ENCODE measurements at regions not wholly inside any gene's neighbourhood (a gene's known extent, or its start where the extent isn't known, plus 50 kb on each side); places are given as distances from the start of the nearest gene placed in this dataset.

GRCh38 chrX:43551590-43551989 is 104.5 kb upstream of the MAOA start:
- Histone ChIP-seq H3K36me3 (ENCODE audit: insufficient read depth, low read length) (no peaks in the 10 kb centered on the region), H4K20me1 (ENCODE audit: insufficient read depth, low read depth, low read length) (no peaks in the 10 kb centered on the region), H2AFZ (ENCODE audit: low read length) (no peak overlapping the region), H3K79me2 (ENCODE audit: low read length) (no peaks in the 10 kb centered on the region), H3K9me3 (ENCODE audit: low read length) (no peaks in the 10 kb centered on the region), H3K4me2 (ENCODE audit: low read depth, low read length, poor library complexity, severe bottlenecking) (no peak overlapping the region), H3K9me2 (replicated peaks; ENCODE audit: insufficient read depth, low read length) (no peaks in the 10 kb centered on the region), H3K27ac (ENCODE audit: low read length) (no peak overlapping the region), H3K9ac (ENCODE audit: low read length) (no peak overlapping the region), H3K4me1 (ENCODE audit: low read length) (no peaks in the 10 kb centered on the region), H3K27me3 (ENCODE audit: low read length) (no peaks in the 10 kb centered on the region), H3K4me3 (ENCODE audit: low read length) (no peak overlapping the region)
- DNase-seq, result no peak

GRCh38 chrX:43552156-43552555 is 103.9 kb upstream of the MAOA start:
- DNase-seq, result no peak
- H3K9ac ChIP-seq (ENCODE audit: low read length), result no peak overlapping the region
- H3K9me2 ChIP-seq (replicated peaks; ENCODE audit: insufficient read depth, low read length), result no peaks in the 10 kb centered on the region
- H4K20me1 ChIP-seq (ENCODE audit: insufficient read depth, low read depth, low read length), result no peaks in the 10 kb centered on the region
- no peaks in the 10 kb centered on the region for H3K27me3 ChIP-seq (ENCODE audit: low read length)
- H3K4me2 ChIP-seq (ENCODE audit: low read depth, low read length, poor library complexity, severe bottlenecking), result no peak overlapping the region
- H3K79me2 ChIP-seq (ENCODE audit: low read length), result no peaks in the 10 kb centered on the region
- H2AFZ ChIP-seq (ENCODE audit: low read length), result no peak overlapping the region
- no peak overlapping the region for H3K27ac ChIP-seq (ENCODE audit: low read length)
- H3K4me1 ChIP-seq (ENCODE audit: low read length), result no peaks in the 10 kb centered on the region
- no peak overlapping the region for H3K4me3 ChIP-seq (ENCODE audit: low read length)
- no peaks in the 10 kb centered on the region for H3K9me3 ChIP-seq (ENCODE audit: low read length)
- H3K36me3 ChIP-seq (ENCODE audit: insufficient read depth, low read length), result no peaks in the 10 kb centered on the region

GRCh38 chrX:43552703-43553102 is 103.4 kb upstream of the MAOA start:
- Histone ChIP-seq H3K79me2 (ENCODE audit: low read length) (no peaks in the 10 kb centered on the region), H3K4me2 (ENCODE audit: low read depth, low read length, poor library complexity, severe bottlenecking) (no peak overlapping the region), H3K27me3 (ENCODE audit: low read length) (no peaks in the 10 kb centered on the region; the same call in 1 of the 2 replicates), H3K27ac (ENCODE audit: low read length) (no peak overlapping the region), H3K4me3 (ENCODE audit: low read length) (no peak overlapping the region), H3K9me2 (replicated peaks; ENCODE audit: insufficient read depth, low read length) (no peaks in the 10 kb centered on the region), H3K4me1 (ENCODE audit: low read length) (no peaks in the 10 kb centered on the region), H3K36me3 (ENCODE audit: insufficient read depth, low read length) (no peaks in the 10 kb centered on the region), H3K9me3 (ENCODE audit: low read length) (no peaks in the 10 kb centered on the region), H4K20me1 (ENCODE audit: insufficient read depth, low read depth, low read length) (no peaks in the 10 kb centered on the region), H2AFZ (ENCODE audit: low read length) (no peak overlapping the region), H3K9ac (ENCODE audit: low read length) (no peak overlapping the region)
- DNase-seq, result no peak

GRCh38 chrX:43553257-43553656 is 102.8 kb upstream of the MAOA start:
- Histone ChIP-seq H3K79me2 (ENCODE audit: low read length) (no peaks in the 10 kb centered on the region), H3K27me3 (ENCODE audit: low read length) (no peaks in the 10 kb centered on the region; the same call in 1 of the 2 replicates), H3K9ac (ENCODE audit: low read length) (no peak overlapping the region), H3K27ac (ENCODE audit: low read length) (no peak overlapping the region), H3K9me2 (replicated peaks; ENCODE audit: insufficient read depth, low read length) (no peaks in the 10 kb centered on the region), H3K4me1 (ENCODE audit: low read length) (no peaks in the 10 kb centered on the region), H3K9me3 (ENCODE audit: low read length) (no peaks in the 10 kb centered on the region), H3K4me2 (ENCODE audit: low read depth, low read length, poor library complexity, severe bottlenecking) (no peak overlapping the region), H2AFZ (ENCODE audit: low read length) (no peak overlapping the region), H3K4me3 (ENCODE audit: low read length) (no peak overlapping the region), H4K20me1 (ENCODE audit: insufficient read depth, low read depth, low read length) (no peaks in the 10 kb centered on the region), H3K36me3 (ENCODE audit: insufficient read depth, low read length) (no peaks in the 10 kb centered on the region)
- DNase-seq, result no peak

DNA sequence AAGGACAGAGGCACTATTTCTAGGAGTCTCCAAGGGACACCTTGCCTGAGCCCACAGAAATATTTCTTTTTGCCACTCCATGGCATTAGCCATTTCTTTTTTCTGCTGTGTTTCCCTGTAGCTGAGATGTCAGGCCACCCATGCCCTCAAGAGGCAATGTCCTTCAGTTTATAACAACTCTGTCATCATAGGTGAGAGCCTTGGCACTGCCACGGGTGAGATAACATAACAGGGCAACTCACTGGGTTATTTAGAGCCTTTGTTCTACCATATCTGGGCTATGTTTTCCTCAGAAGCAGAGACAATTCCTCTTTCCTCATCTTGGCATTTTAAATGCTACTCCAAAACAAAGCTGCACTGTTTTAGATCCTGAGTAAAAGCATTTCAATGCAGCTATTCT is 99.9 kb upstream of the MAOA start:
- no peak overlapping the region for H3K4me2 ChIP-seq (ENCODE audit: low read depth, low read length, poor library complexity, severe bottlenecking)

GRCh38 chrX:43557792-43558191 is 98.3 kb upstream of the MAOA start:
- Histone ChIP-seq H2AFZ (ENCODE audit: low read length) (peak overlapping the region; percentile 92; the same call in 1 of the 2 replicates), H3K36me3 (ENCODE audit: insufficient read depth, low read length) (no peaks in the 10 kb centered on the region), H3K9me2 (replicated peaks; ENCODE audit: insufficient read depth, low read length) (no peaks in the 10 kb centered on the region), H3K27ac (ENCODE audit: low read length) (no peak overlapping the region), H3K4me1 (ENCODE audit: low read length) (no peaks in the 10 kb centered on the region), H3K79me2 (ENCODE audit: low read length) (no peaks in the 10 kb centered on the region), H3K9me3 (ENCODE audit: low read length) (no peaks in the 10 kb centered on the region), H3K4me3 (ENCODE audit: low read length) (no peak overlapping the region), H3K4me2 (ENCODE audit: low read depth, low read length, poor library complexity, severe bottlenecking) (no peak overlapping the region), H3K27me3 (ENCODE audit: low read length) (no peaks in the 10 kb centered on the region; the same call in 1 of the 2 replicates), H4K20me1 (ENCODE audit: insufficient read depth, low read depth, low read length) (no peaks in the 10 kb centered on the region), H3K9ac (ENCODE audit: low read length) (no peak overlapping the region)
- peak; percentile 85 for DNase-seq

More for the DNA sequence above, 99.9 kb upstream of the MAOA start:
- Histone ChIP-seq H3K79me2 (ENCODE audit: low read length) (no peaks in the 10 kb centered on the region), H3K27me3 (ENCODE audit: low read length) (no peaks in the 10 kb centered on the region; the same call in 1 of the 2 replicates), H3K9me3 (ENCODE audit: low read length) (no peaks in the 10 kb centered on the region), H3K9me2 (replicated peaks; ENCODE audit: insufficient read depth, low read length) (no peaks in the 10 kb centered on the region), H3K9ac (ENCODE audit: low read length) (no peak overlapping the region), H3K36me3 (ENCODE audit: insufficient read depth, low read length) (no peaks in the 10 kb centered on the region), H3K27ac (ENCODE audit: low read length) (no peak overlapping the region), H3K4me1 (ENCODE audit: low read length) (no peaks in the 10 kb centered on the region), H2AFZ (ENCODE audit: low read length) (no peak overlapping the region), H3K4me3 (ENCODE audit: low read length) (no peak overlapping the region), H4K20me1 (ENCODE audit: insufficient read depth, low read depth, low read length) (no peaks in the 10 kb centered on the region)
- DNase-seq, result no peak

GRCh38 chrX:43559644-43560043 is 96.5 kb upstream of the MAOA start:
- DNase-seq, result peak; percentile 78
- H4K20me1 ChIP-seq (ENCODE audit: insufficient read depth, low read depth, low read length), result no peaks in the 10 kb centered on the region
- H3K4me1 ChIP-seq (ENCODE audit: low read length), result no peaks in the 10 kb centered on the region

DNA sequence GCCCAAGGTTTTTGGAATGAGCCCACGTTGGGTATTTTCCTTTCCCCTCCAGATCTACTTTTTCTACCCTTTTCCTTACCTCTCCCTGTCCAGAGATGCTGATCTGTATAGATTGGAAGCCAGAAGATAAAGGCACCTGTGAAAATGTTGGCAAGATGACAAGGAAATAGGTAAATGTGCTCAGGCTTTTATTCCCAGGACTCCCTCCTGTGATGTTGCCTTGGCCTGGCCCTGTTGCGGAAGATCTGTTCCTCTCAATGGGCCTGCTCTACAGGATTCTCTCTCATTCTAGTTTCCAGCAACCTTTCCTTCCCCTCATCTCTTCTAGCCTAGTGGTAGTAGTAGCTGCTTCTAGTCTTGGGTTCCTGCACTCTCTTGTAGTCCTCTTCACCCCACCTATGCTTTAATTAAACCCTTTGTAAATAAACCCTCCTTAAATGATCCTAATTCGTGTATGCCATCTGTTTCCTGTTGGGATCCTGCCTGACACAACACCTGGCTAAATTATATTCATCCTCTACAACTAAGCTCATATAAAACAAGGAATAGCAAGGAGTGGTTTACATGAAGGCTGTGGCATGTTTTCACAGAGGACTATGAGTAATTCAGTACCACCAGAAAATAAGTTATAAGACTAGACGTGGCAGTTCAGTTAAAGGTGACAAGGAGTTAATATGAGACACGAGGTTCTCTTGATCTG is 95.7 kb upstream of the MAOA start:
- Histone ChIP-seq H4K20me1 (ENCODE audit: insufficient read depth, low read depth, low read length) (no peaks in the 10 kb centered on the region), H3K4me1 (ENCODE audit: low read length) (no peaks in the 10 kb centered on the region), H3K9me3 (ENCODE audit: low read length) (no peaks in the 10 kb centered on the region), H2AFZ (ENCODE audit: low read length) (no peak overlapping the region), H3K9me2 (replicated peaks; ENCODE audit: insufficient read depth, low read length) (no peaks in the 10 kb centered on the region), H3K27ac (ENCODE audit: low read length) (no peak overlapping the region), H3K4me3 (ENCODE audit: low read length) (no peak overlapping the region), H3K36me3 (ENCODE audit: insufficient read depth, low read length) (no peaks in the 10 kb centered on the region), H3K79me2 (ENCODE audit: low read length) (no peaks in the 10 kb centered on the region), H3K27me3 (ENCODE audit: low read length) (no peaks in the 10 kb centered on the region; the same call in 1 of the 2 replicates), H3K4me2 (ENCODE audit: low read depth, low read length, poor library complexity, severe bottlenecking) (no peak overlapping the region), H3K9ac (ENCODE audit: low read length) (no peak overlapping the region)
- DNase-seq, result no peak

More at GRCh38 chrX:43559644-43560043, 96.5 kb upstream of the MAOA start:
- H3K27ac ChIP-seq (ENCODE audit: low read length), result no peak overlapping the region
- H3K36me3 ChIP-seq (ENCODE audit: insufficient read depth, low read length), result no peaks in the 10 kb centered on the region
- H3K27me3 ChIP-seq (ENCODE audit: low read length), result no peaks in the 10 kb centered on the region; the same call in 1 of the 2 replicates
- H2AFZ ChIP-seq (ENCODE audit: low read length), result no peak overlapping the region
- H3K9ac ChIP-seq (ENCODE audit: low read length), result no peak overlapping the region
- H3K4me3 ChIP-seq (ENCODE audit: low read length), result no peak overlapping the region
- no peak overlapping the region for H3K4me2 ChIP-seq (ENCODE audit: low read depth, low read length, poor library complexity, severe bottlenecking)
- H3K79me2 ChIP-seq (ENCODE audit: low read length), result no peaks in the 10 kb centered on the region
- H3K9me3 ChIP-seq (ENCODE audit: low read length), result no peaks in the 10 kb centered on the region
- no peaks in the 10 kb centered on the region for H3K9me2 ChIP-seq (replicated peaks; ENCODE audit: insufficient read depth, low read length)

Measured in Karpas-422 (cell line).